Neuronal stem cell (in vitro differentiated cells): ENCODE measurements at regions not wholly inside any gene's neighbourhood (a gene's known extent, or its start where the extent isn't known, plus 50 kb on each side); places are given as distances from the start of the nearest gene placed in this dataset.

Experiments used
- DNase-seq: peaks from one replicate; pipeline ENCODE4 v3.0.0-alpha.2; 2013; ENCODE audit warnings: low spot score
- H2AFZ ChIP-seq: one replicate; pipeline ENCODE4 v1.6.1; 2013; ENCODE audit warnings: mild to moderate bottlenecking, low read length, inconsistent platforms
- H2AK5ac ChIP-seq: 2 replicates; pipeline ENCODE4 v1.6.1; 2013; ENCODE audit warnings: low read depth, mild to moderate bottlenecking, inconsistent platforms, low read length, moderate library complexity, mixed read lengths
- H2BK120ac ChIP-seq: 2 replicates; pipeline ENCODE4 v1.6.1; 2013; ENCODE audit warnings: low read depth, mild to moderate bottlenecking, inconsistent platforms, low read length, moderate library complexity, mixed read lengths
- H2BK12ac ChIP-seq: one replicate; pipeline ENCODE4 v1.6.1; 2013; ENCODE audit warnings: low read length, inconsistent platforms
- H2BK15ac ChIP-seq: 2 replicates; pipeline ENCODE4 v1.6.1; 2013; ENCODE audit warnings: mild to moderate bottlenecking, low read length, inconsistent platforms, mixed read lengths
- H2BK5ac ChIP-seq: one replicate; pipeline ENCODE4 v1.6.1; 2013; ENCODE audit warnings: inconsistent platforms, mild to moderate bottlenecking, low read length, moderate library complexity
- H3K14ac ChIP-seq: one replicate; pipeline ENCODE4 v1.6.1; 2013; ENCODE audit warnings: low read length, inconsistent platforms
- H3K18ac ChIP-seq: 2 replicates; pipeline ENCODE4 v1.6.1; 2013; ENCODE audit warnings: low read length, inconsistent platforms
- H3K23ac ChIP-seq: 2 replicates; pipeline ENCODE4 v1.6.1; 2013; ENCODE audit warnings: low read depth, mild to moderate bottlenecking, mixed read lengths, low read length, inconsistent platforms; ENCODE audit not compliant: poor library complexity
- H3K27ac ChIP-seq: replicated peaks from 3 replicates; pipeline ENCODE4 v1.5.1; 2013; ENCODE audit warnings: low read length, inconsistent platforms
- H3K27me3 ChIP-seq, 3 experiments: 2 replicates each; pipeline ENCODE4 v1.6.1; 2013; ENCODE audit warnings: low read length in 3 of 3, mild to moderate bottlenecking in 2 of 3, inconsistent platforms in 1 of 3, low read depth in 1 of 3, mixed read lengths in 1 of 3, moderate library complexity in 1 of 3; ENCODE audit not compliant: control insufficient read depth in 3 of 3, insufficient read depth in 3 of 3
- H3K36me3 ChIP-seq, 2 donors: replicated peaks in 1 of 2; 2 replicates each; pipeline ENCODE4 v1.6.1; 2013; ENCODE audit warnings: low read length in 2 of 2; ENCODE audit not compliant: control insufficient read depth in 2 of 2, insufficient read depth in 2 of 2
- H3K4ac ChIP-seq: 2 replicates; pipeline ENCODE4 v1.6.1; 2013; ENCODE audit warnings: inconsistent platforms, mild to moderate bottlenecking, low read length, moderate library complexity
- H3K4me1 ChIP-seq, 2 donors: 1 replicate in 1 of 2; 2 replicates in 1 of 2; pipeline ENCODE4 v1.6.1; 2013; ENCODE audit warnings: low read length in 2 of 2, low read depth in 1 of 2; ENCODE audit not compliant: control insufficient read depth in 2 of 2, insufficient read depth in 1 of 2
- H3K4me2 ChIP-seq: one replicate; pipeline ENCODE4 v1.6.1; 2013; ENCODE audit warnings: mild to moderate bottlenecking, low read length, inconsistent platforms; ENCODE audit not compliant: insufficient read depth, poor library complexity, severe bottlenecking
- H3K4me3 ChIP-seq, 2 donors: 2 replicates each; pipeline ENCODE4 v1.5.1; 2013; ENCODE audit warnings: low read length in 2 of 2, mild to moderate bottlenecking in 2 of 2, inconsistent platforms in 1 of 2, moderate library complexity in 1 of 2
- H3K79me1 ChIP-seq: one replicate; pipeline ENCODE4 v1.6.1; 2013; ENCODE audit warnings: low read depth, mild to moderate bottlenecking, inconsistent platforms, low read length, moderate library complexity
- H3K9ac ChIP-seq: one replicate; pipeline ENCODE4 v1.6.1; 2013; ENCODE audit warnings: mild to moderate bottlenecking, low read depth, low read length, inconsistent platforms; ENCODE audit not compliant: poor library complexity
- H3K9me3 ChIP-seq, 2 donors: replicated peaks in 1 of 2; 2 replicates each; pipeline versions ENCODE3 to v1.6.1; 2013; ENCODE audit warnings: low read length in 2 of 2, mild to moderate bottlenecking in 2 of 2, inconsistent platforms in 1 of 2, low read depth in 1 of 2, mixed read lengths in 1 of 2, moderate library complexity in 1 of 2; ENCODE audit not compliant: control insufficient read depth in 2 of 2, insufficient read depth in 1 of 2
- H4K8ac ChIP-seq: one replicate; pipeline ENCODE4 v1.6.1; 2013; ENCODE audit warnings: low read depth, mild to moderate bottlenecking, inconsistent platforms, low read length, moderate library complexity
- H4K91ac ChIP-seq: one replicate; pipeline ENCODE4 v1.6.1; 2013; ENCODE audit warnings: low read length, low read depth, mild to moderate bottlenecking, inconsistent platforms; ENCODE audit not compliant: poor library complexity
- WGBS, 2 donors: extraction: QIAGEN DNeasy Blood & Tissue Kit; methylation state at CpG; one replicate each; pipeline ENCODE4 v1.1.7; 2013; ENCODE audit warnings: missing lambda C conversion rate in 2 of 2, mixed read lengths in 1 of 2; ENCODE audit not compliant: insufficient read length in 2 of 2, insufficient replicate concordance in 1 of 2; ENCODE audit errors: extremely low coverage in 2 of 2; 5-methylcytosine and 5-hydroxymethylcytosine counted together

DNA sequence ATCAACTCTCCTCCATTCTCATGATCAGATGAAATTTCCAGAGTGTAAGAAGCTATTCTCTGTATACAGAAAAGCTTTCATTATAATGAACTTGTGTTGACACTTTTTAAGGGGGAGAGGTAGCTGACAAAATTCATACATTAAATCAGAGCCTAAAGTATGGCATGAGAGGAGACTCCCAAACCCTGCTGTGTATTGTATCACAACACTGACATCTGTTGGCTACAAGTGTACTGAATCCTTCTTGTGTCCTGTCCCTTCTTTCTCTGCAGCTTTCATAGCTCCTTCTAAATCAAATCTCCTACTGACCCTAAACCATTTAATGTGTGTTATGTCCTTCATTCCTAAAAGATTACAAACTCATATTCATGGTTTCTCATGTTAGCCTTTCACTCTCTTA, 70.9 kb downstream of the GCC1 start:
- Histone ChIP-seq H3K23ac (no peak overlapping the region), H3K79me1 (no peaks in the 10 kb centered on the region), H4K91ac (no peak overlapping the region), H3K4me2 (no peak overlapping the region), H2BK15ac (no peak overlapping the region), H4K8ac (no peak overlapping the region), H3K27me3 (no peaks in the 10 kb centered on the region), H3K4me1 (no peaks in the 10 kb centered on the region), H3K9ac (no peak overlapping the region), H2AFZ (no peak overlapping the region), H3K36me3 (no peaks in the 10 kb centered on the region), H3K4me3 (no peak overlapping the region), H3K27ac (no peak overlapping the region), H3K14ac (no peak overlapping the region), H2BK12ac (no peak overlapping the region), H2AK5ac (no peak overlapping the region), H3K9me3 (no peaks in the 10 kb centered on the region), H3K18ac (no peak overlapping the region), H2BK5ac (no peak overlapping the region), H3K4ac (no peak overlapping the region), H2BK120ac (no peak overlapping the region)
- DNase-seq = no peak

DNA sequence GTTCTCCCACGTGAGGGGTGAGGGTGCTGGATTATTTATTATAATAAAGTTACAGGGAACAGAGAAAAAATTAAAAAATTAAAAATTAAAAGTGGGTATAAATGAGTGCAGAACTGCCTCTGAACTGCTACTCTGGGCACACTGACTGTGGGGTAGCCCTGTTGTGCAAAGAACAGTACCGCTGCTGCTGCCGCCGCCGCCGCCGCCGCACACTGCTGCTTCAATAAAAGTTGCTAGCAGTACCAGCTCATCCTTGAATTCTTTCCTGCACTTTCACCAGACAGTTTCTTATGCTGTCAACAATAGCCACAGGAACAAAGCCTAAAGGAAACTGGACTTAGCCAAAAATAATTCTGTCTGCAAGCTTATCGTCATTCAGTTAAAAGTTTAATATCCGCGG, 72.1 kb downstream of the GCC1 start:
- Histone ChIP-seq H3K18ac (no peak overlapping the region), H3K23ac (no peak overlapping the region), H3K14ac (no peak overlapping the region), H3K4me3 (no peak overlapping the region), H2BK12ac (no peak overlapping the region), H2BK5ac (no peak overlapping the region), H3K27ac (no peak overlapping the region), H3K4me2 (no peak overlapping the region), H2AK5ac (no peak overlapping the region), H3K36me3 (no peaks in the 10 kb centered on the region), H3K79me1 (no peaks in the 10 kb centered on the region), H2AFZ (no peak overlapping the region), H3K4ac (no peak overlapping the region), H4K8ac (no peak overlapping the region), H3K9me3 (no peaks in the 10 kb centered on the region), H3K9ac (no peak overlapping the region), H2BK15ac (no peak overlapping the region), H4K91ac (no peak overlapping the region), H2BK120ac (no peak overlapping the region), H3K4me1 (no peaks in the 10 kb centered on the region), H3K27me3 (no peaks in the 10 kb centered on the region)
- no CpG with 5 or more reads among the region's 11 CpGs for WGBS, 2 donors
- no peak for DNase-seq

DNA sequence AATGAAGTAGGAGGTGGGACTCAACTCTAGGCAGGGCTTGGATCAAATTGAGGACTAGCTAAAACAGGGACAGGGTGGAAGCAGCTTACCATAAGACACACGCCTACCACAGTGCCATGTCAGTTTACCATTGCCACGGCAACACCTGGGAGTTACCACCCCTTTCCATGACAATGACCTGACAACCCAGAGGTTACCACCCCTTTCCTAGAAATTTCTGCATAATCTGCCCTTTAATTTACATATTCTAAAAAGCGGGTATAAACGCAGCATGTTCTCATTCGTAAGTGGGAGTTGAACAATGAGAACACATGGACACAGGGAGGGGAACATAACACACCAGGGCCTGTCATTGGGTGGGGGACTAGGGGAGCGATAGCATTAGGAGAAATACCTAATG, 72.7 kb downstream of the GCC1 start:
- Histone ChIP-seq H3K36me3 (no peaks in the 10 kb centered on the region), H3K27me3 (no peaks in the 10 kb centered on the region), H3K79me1 (no peaks in the 10 kb centered on the region), H3K4me2 (no peak overlapping the region), H3K4me3 (no peak overlapping the region), H2BK15ac (no peak overlapping the region), H3K14ac (no peak overlapping the region), H2AK5ac (no peak overlapping the region), H2BK120ac (no peak overlapping the region), H2AFZ (no peak overlapping the region), H3K27ac (no peak overlapping the region), H2BK5ac (no peak overlapping the region), H3K23ac (no peak overlapping the region), H3K4me1 (no peaks in the 10 kb centered on the region), H3K9ac (no peak overlapping the region), H3K4ac (no peak overlapping the region), H3K18ac (no peak overlapping the region), H2BK12ac (no peak overlapping the region), H4K8ac (no peak overlapping the region), H4K91ac (no peak overlapping the region), H3K9me3 (no peaks in the 10 kb centered on the region)
- no peak for DNase-seq
- no CpG with 5 or more reads among the region's 6 CpGs for WGBS, 2 donors

DNA sequence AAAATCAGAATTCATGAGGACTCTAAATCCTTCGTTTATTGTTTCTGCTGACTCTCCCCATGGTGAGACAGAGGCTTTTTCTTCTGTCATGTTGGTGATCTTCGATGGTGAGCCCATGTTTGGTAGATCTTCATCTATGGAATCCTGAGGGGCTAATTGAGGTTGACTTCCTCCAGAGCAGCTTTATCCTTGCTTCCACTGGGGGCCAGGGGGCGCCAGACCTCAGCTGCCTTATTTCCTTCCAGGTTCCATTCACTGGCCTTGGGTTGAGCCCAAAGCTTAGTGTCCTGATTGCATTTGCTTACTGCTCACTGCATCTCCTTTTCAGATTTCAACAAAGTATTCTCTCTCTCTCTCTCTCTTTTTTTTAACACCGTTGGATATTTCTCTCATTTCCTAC, 80.7 kb downstream of the GCC1 start:
- Histone ChIP-seq H3K4me1 (no peaks in the 10 kb centered on the region), H2BK5ac (no peak overlapping the region), H3K9me3 (no peaks in the 10 kb centered on the region), H2AFZ (no peak overlapping the region), H4K8ac (no peak overlapping the region), H2BK15ac (no peak overlapping the region), H3K23ac (no peak overlapping the region), H3K36me3 (no peaks in the 10 kb centered on the region), H3K18ac (no peak overlapping the region), H3K9ac (no peak overlapping the region), H4K91ac (no peak overlapping the region), H3K27me3 (no peaks in the 10 kb centered on the region), H3K14ac (no peak overlapping the region), H2BK120ac (no peak overlapping the region), H3K79me1 (no peaks in the 10 kb centered on the region), H3K4ac (no peak overlapping the region), H2AK5ac (no peak overlapping the region), H3K27ac (no peak overlapping the region), H3K4me3 (no peak overlapping the region), H3K4me2 (no peak overlapping the region), H2BK12ac (no peak overlapping the region)
- no CpG with 5 or more reads among the region's 4 CpGs for WGBS, 2 donors
- DNase-seq = no peak
